Natural killer cell treated with Interleukin-12 subunit alpha and Interleukin-12 subunit beta and Interleukin-15 and Interleukin-18, amount 100 ng/mL, for 72 hours (primary cell): ENCODE measurements at regions not wholly inside any gene's neighbourhood (a gene's known extent, or its start where the extent isn't known, plus 50 kb on each side); places are given as distances from the start of the nearest gene placed in this dataset.
A peak's percentile ranks its signal among the peaks of the same experiment; 100 is the strongest.

Experiments
- ATAC-seq, 2 donors: fragments of 150-1000 bp; cut with Tn5 transposase in 1 of 2; sonication (Bioruptor Pico), chemical (Tn5 transposase) in 1 of 2; 2 replicates each; pipeline ENCODE4 v1.10.0; 2021
- DNase-seq: peaks from one replicate; pipeline ENCODE4 v3.0.0; 2022; ENCODE audit warnings: low spot score
- H3K27ac Mint-ChIP-seq, 2 donors: 1 replicate in 1 of 2; 2 replicates in 1 of 2; pipeline ENCODE4 v1.8.0; 2022; ENCODE audit warnings: mixed read lengths in 2 of 2, mild to moderate bottlenecking in 1 of 2, moderate library complexity in 1 of 2
- H3K27me3 Mint-ChIP-seq, 2 donors: 1 replicate in 1 of 2; 2 replicates in 1 of 2; pipeline ENCODE4 v1.8.0; 2022; ENCODE audit warnings: mixed read lengths in 2 of 2
- H3K36me3 Mint-ChIP-seq: one replicate; pipeline ENCODE4 v1.8.0; 2022; ENCODE audit warnings: mixed read lengths
- H3K4me1 Mint-ChIP-seq, 2 donors: 1 replicate in 1 of 2; 2 replicates in 1 of 2; pipeline ENCODE4 v1.8.0; 2022; ENCODE audit warnings: low read depth in 2 of 2, mixed read lengths in 2 of 2, mild to moderate bottlenecking in 1 of 2
- H3K4me3 Mint-ChIP-seq: one replicate; pipeline ENCODE4 v1.8.0; 2022; ENCODE audit warnings: mixed read lengths
- H3K9me3 Mint-ChIP-seq: 2 replicates; pipeline ENCODE4 v1.8.0; 2022; ENCODE audit warnings: mixed read lengths

DNA sequence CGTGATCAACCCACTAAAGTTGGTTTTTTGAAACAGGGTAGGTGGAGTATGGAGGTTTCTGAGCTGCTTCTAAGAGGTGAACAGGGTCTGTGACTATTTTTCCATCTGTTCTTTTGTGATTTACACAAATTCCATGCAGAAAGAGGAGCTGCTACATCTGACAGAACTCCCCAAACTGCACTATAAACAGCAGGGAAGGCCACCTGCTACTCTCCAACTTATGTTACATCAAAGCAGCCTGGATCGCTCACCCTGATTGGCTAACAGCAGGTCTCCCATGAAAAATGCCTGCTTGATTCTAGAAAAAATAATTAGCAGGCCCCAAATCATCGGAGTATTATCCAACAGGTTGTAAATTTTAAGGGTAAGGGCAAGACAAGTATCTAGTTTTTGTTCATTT is 282.9 kb upstream of the FLRT2 start:
- Mint-ChIP-seq H3K27me3 (no peaks in the 10 kb centered on the region), H3K36me3 (no peaks in the 10 kb centered on the region), H3K9me3 (no peaks in the 10 kb centered on the region), H3K27ac (no peak overlapping the region), H3K4me1 (no peaks in the 10 kb centered on the region), H3K4me3 (no peak overlapping the region)
- DNase-seq (no peak), ATAC-seq (no peak)

DNA sequence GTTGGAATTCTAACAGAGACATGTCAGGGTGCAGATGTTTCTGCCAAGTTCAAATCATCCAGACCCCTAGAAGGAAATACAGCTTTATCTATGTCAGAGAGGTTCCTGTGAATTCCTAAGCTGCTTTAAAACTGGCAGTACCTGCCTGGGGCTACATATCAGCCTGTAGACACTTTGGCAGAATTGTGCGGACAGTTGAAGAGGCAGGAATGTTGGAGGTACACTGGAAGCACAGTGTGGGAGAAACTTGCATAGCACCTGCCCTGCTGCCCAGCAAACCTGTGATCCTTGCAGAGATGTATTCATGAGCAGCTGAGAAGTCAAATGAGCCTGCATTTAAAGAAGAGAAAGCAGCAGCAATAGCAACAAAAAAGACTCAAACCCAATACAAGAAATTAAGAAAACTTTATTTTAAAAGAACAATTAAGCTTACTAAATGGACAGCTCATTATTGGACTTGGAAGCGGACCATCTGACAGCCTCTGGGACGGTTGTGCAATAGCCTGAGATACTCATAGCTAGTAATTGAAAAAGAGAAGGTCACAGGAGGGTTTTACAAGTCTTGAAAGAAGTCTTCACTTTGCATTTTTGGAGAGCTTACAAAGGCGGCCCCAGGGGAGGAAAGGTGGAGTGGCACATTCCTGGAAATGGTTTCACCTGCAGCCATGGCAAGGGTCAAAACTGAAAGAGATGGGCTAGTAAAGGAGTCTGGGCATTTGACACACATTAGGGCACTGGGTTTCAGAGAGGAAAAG is 280.9 kb upstream of the FLRT2 start:
- no peaks in the 10 kb centered on the region for H3K27me3 Mint-ChIP-seq
- no peaks in the 10 kb centered on the region for H3K36me3 Mint-ChIP-seq
- no peak for DNase-seq
- H3K9me3 Mint-ChIP-seq: no peaks in the 10 kb centered on the region
- no peak overlapping the region for H3K4me3 Mint-ChIP-seq
- H3K4me1 Mint-ChIP-seq: no peaks in the 10 kb centered on the region
- ATAC-seq: no peak
- no peak overlapping the region for H3K27ac Mint-ChIP-seq

- H3K27ac Mint-ChIP-seq: no peak overlapping the region
- H3K4me1 Mint-ChIP-seq: peaks cover 0 to 5% of the 10 kb centered on the region in 2 donors
- H3K36me3 Mint-ChIP-seq: no peaks in the 10 kb centered on the region
- no peaks in the 10 kb centered on the region for H3K9me3 Mint-ChIP-seq
- H3K27me3 Mint-ChIP-seq: no peaks in the 10 kb centered on the region
- ATAC-seq (no peak), DNase-seq (no peak)
- no peak overlapping the region for H3K4me3 Mint-ChIP-seq
Observed at GRCh38 chr14:85250414-85251189, 279.3 kb upstream of the FLRT2 start.

DNA sequence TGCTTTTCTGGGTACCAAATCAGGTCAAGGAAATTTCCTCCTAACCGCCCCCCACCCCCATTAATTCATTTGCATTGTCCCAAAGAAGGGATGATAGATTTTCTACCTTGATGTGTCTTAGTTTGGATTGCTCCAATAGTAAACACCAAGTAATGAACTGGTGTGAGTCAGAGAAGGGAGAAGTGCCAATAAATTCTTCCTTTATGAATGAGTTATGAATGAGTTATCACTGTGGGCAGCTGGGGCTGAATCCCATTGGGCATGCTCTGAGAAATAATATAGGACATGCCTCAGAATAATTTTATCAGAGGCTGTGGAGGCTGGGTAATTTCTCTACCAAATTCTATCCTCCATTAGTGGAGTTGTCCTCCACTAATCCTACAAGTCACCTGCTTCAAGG is 277.9 kb upstream of the FLRT2 start:
- ATAC-seq (no peak), DNase-seq (no peak)
- Mint-ChIP-seq H3K36me3 (no peaks in the 10 kb centered on the region), H3K4me1 (peaks cover 0 to 9% of the 10 kb centered on the region in 2 donors), H3K27me3 (no peaks in the 10 kb centered on the region), H3K9me3 (no peaks in the 10 kb centered on the region), H3K27ac (no peak overlapping the region), H3K4me3 (no peak overlapping the region)

DNA sequence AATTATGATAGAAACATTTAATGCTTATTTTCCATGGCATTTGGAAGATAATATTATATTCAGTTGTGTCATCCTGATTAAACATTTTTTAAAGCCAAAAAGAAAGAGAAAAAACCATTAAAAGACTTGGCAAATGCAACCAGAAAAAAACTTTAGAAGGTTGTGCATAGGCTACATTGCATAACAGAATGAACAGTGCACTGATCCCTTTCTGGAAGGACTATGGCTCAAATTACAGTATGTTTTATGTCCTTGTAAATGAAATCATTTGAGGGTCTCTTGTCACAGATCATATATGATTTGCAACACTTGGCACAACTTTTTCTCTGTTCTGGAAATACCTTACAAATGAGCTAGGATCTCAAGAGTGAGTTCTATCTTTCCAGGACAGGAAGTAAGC is 275.2 kb upstream of the FLRT2 start:
- no peak for ATAC-seq
- Mint-ChIP-seq H3K4me3 (no peak overlapping the region), H3K4me1 (peaks cover 7 to 19% of the 10 kb centered on the region in 2 donors), H3K27ac (no peak overlapping the region), H3K27me3 (no peaks in the 10 kb centered on the region), H3K36me3 (no peaks in the 10 kb centered on the region), H3K9me3 (no peaks in the 10 kb centered on the region)
- DNase-seq: no peak

GRCh38 chr14:85257287-85257686 is 272.7 kb upstream of the FLRT2 start:
- Mint-ChIP-seq H3K4me3 (no peak overlapping the region), H3K27ac (peak overlapping the region in 1 of 2 donors; percentile 38), H3K36me3 (peaks cover 6% of the 10 kb centered on the region), H3K9me3 (peaks cover 5% of the 10 kb centered on the region), H3K4me1 (peaks cover 7 to 19% of the 10 kb centered on the region in 2 donors), H3K27me3 (no peaks in the 10 kb centered on the region)
- ATAC-seq (no peak), DNase-seq (no peak)

GRCh38 chr14:85263916-85264675 is 265.8 kb upstream of the FLRT2 start:
- peaks cover 13% of the 10 kb centered on the region for H3K9me3 Mint-ChIP-seq
- DNase-seq (no peak), ATAC-seq (no peak)
- peaks cover 0 to 5% of the 10 kb centered on the region in 2 donors for H3K27me3 Mint-ChIP-seq
- no peak overlapping the region for H3K4me3 Mint-ChIP-seq
- H3K27ac Mint-ChIP-seq: no peak overlapping the region
- peaks cover 6% of the 10 kb centered on the region for H3K36me3 Mint-ChIP-seq
- H3K4me1 Mint-ChIP-seq: peaks cover 0 to 3% of the 10 kb centered on the region in 2 donors

GRCh38 chr14:85273099-85273677 is 256.8 kb upstream of the FLRT2 start:
- Mint-ChIP-seq H3K27ac (no peak overlapping the region), H3K9me3 (no peaks in the 10 kb centered on the region), H3K27me3 (no peaks in the 10 kb centered on the region), H3K4me3 (no peak overlapping the region), H3K36me3 (no peaks in the 10 kb centered on the region), H3K4me1 (no peaks in the 10 kb centered on the region)
- DNase-seq: no peak
- no peak for ATAC-seq

- no peak overlapping the region for H3K4me3 Mint-ChIP-seq
- H3K27ac Mint-ChIP-seq: no peak overlapping the region
- ATAC-seq (no peak), DNase-seq (no peak)
- H3K9me3 Mint-ChIP-seq: no peaks in the 10 kb centered on the region
- no peaks in the 10 kb centered on the region for H3K27me3 Mint-ChIP-seq
- no peaks in the 10 kb centered on the region for H3K36me3 Mint-ChIP-seq
- H3K4me1 Mint-ChIP-seq: no peaks in the 10 kb centered on the region
Observed at GRCh38 chr14:85273952-85274351, 256.0 kb upstream of the FLRT2 start.

DNA sequence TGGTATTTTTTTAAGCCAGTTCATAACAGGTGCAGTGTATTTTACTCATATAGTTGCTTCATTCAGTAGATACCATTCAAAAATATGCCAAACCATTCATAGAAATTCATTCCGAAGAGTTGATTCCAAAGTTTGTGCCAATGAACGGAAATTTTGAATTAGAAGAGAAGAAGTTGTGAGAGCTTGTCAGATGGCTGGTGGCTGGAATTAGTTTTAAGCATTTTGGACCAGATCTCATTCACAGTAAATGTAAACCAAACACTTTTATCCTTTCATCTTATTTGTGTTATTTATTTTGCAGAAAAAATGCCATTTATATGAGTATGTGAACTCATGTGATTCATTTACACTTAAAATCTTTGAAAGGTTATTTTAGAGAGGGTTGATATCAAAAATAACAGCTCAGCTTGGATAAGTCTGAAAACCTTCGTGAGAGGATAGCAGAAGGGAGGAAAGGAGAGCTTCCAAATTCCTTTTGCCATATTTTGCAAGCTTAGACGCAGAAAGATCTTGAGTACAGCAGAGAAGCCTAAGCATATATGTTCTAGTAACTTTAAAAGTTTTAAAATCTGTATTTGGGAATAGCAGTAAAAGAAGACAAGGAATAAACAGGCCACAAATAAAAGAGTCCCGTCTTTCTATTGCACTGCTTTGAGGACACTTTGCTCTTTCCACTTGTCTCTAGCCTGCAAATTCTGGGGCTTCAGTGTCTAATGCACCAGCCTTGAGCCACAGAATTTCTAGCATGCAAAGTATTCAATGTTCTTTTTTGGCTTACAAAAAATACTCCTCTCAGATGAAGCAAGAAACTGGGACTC is 253.6 kb upstream of the FLRT2 start:
- H3K4me1 Mint-ChIP-seq: no peaks in the 10 kb centered on the region
- H3K27ac Mint-ChIP-seq: no peak overlapping the region
- H3K4me3 Mint-ChIP-seq: no peak overlapping the region
- DNase-seq (no peak), ATAC-seq (no peak)
- H3K9me3 Mint-ChIP-seq: peaks cover 3% of the 10 kb centered on the region
- H3K27me3 Mint-ChIP-seq: peaks cover 0 to 3% of the 10 kb centered on the region in 2 donors
- H3K36me3 Mint-ChIP-seq: no peaks in the 10 kb centered on the region

DNA sequence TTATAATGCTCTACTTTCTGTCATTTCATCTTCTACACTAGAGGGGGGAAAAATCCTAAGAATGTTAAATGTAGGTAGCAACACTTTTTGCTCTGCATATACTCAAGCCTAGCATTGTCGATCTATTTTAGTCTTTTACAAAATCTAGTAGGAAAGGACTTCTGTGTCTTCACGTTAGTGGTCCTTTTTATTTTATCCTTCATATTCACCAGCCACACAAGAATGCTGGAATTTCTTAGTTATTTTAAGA is 253.0 kb upstream of the FLRT2 start:
- Mint-ChIP-seq H3K27me3 (peaks cover 0 to 3% of the 10 kb centered on the region in 2 donors), H3K27ac (no peak overlapping the region), H3K36me3 (no peaks in the 10 kb centered on the region), H3K4me3 (no peak overlapping the region), H3K4me1 (no peaks in the 10 kb centered on the region), H3K9me3 (peaks cover 3% of the 10 kb centered on the region)
- no peak for DNase-seq
- no peak for ATAC-seq

GRCh38 chr14:85279407-85279806 is 250.5 kb upstream of the FLRT2 start:
- Mint-ChIP-seq H3K4me3 (no peak overlapping the region), H3K27me3 (peaks cover 0 to 3% of the 10 kb centered on the region in 2 donors), H3K36me3 (no peaks in the 10 kb centered on the region), H3K9me3 (peaks cover 3% of the 10 kb centered on the region), H3K4me1 (no peaks in the 10 kb centered on the region), H3K27ac (no peak overlapping the region)
- ATAC-seq (no peak), DNase-seq (no peak)

DNA sequence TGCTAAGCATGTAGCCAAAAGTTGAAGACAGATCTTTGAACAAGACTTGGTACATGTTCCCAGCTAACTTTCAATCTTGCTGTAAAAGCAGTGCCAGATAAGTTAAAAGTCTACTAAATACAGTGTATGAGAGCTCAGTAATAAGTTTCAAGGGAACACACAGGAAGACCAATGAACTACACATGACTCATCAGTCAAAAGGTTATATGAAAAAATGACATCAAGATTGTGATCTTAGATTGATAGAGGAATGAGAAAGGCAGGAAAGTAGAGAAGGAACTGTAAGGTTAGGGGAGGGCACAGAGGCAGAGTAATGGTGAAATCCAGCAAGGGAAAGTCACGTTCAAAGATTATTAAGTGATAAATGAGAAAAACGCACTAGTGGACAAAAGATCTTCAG is 249.9 kb upstream of the FLRT2 start:
- Mint-ChIP-seq H3K27me3 (peaks cover 0 to 3% of the 10 kb centered on the region in 2 donors), H3K27ac (no peak overlapping the region), H3K4me1 (no peaks in the 10 kb centered on the region), H3K9me3 (peaks cover 3% of the 10 kb centered on the region), H3K36me3 (no peaks in the 10 kb centered on the region), H3K4me3 (no peak overlapping the region)
- ATAC-seq (no peak), DNase-seq (no peak)
